WERI-Rb-1 (cell line): ENCODE measurements at regions not wholly inside any gene's neighbourhood (a gene's known extent, or its start where the extent isn't known, plus 50 kb on each side); places are given as distances from the start of the nearest gene placed in this dataset.
"Not testable (repeated sequence)": the region's sequence is repeated elsewhere in the genome, so short reads cannot be mapped to it uniquely, and the experiment has no call there.

ENCODE experiments used
- DNase-seq: peaks from one replicate; pipeline ENCODE4 v3.0.0-alpha.2; 2020
- H3K27ac ChIP-seq: fragments of 250-450 bp; sonication (Bioruptor Pico); 2 replicates; pipeline ENCODE4 v1.5.1; 2020; ENCODE audit warnings: mild to moderate bottlenecking, moderate library complexity
- H3K27me3 ChIP-seq: fragments of 250-450 bp; sonication (Bioruptor Pico); 2 replicates; pipeline ENCODE4 v1.5.1; 2021; ENCODE audit warnings: mild to moderate bottlenecking, low read depth, moderate library complexity; ENCODE audit not compliant: insufficient read depth, severe bottlenecking
- H3K36me3 ChIP-seq: fragments of 250-450 bp; sonication (Bioruptor Pico); 2 replicates; pipeline ENCODE4 v1.5.1; 2020; ENCODE audit warnings: mild to moderate bottlenecking, moderate library complexity
- H3K4me3 ChIP-seq: 2 replicates; pipeline ENCODE4 v1.5.1; 2011; ENCODE audit warnings: low read depth, mild to moderate bottlenecking, control low read depth, low read length
- H3K9me3 ChIP-seq: fragments of 250-450 bp; sonication (Bioruptor Pico); 2 replicates; pipeline ENCODE4 v1.5.1; 2021; ENCODE audit warnings: mild to moderate bottlenecking, moderate library complexity; ENCODE audit not compliant: severe bottlenecking
- TF ChIP-seq, protein P1 (sequence below): IDR thresholded peaks from 2 replicates; pipeline ENCODE4 v1.5.1; 2011; ENCODE audit warnings: low read depth, mild to moderate bottlenecking, control low read depth, inconsistent platforms, low read length

DNA sequence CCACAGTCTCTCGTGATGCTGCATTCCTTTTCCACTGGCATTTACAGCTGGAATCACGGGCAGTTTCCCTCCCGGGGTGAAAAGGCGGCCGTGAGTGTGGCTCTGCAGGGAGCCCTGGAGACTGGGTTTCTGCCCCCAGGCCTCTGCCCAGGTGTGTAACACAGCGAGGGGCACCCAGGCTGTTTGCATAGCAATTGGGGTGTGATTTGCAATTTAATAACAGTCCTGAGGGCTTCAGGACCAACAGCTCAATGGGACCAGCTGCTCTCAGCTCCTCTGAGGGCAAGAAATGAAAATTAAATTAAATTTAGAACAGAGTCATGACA, 99.0 kb upstream of the SHOX start:
- Histone ChIP-seq H3K36me3 (no peaks in the 10 kb centered on the region), H3K27me3 (peaks cover 12% of the 10 kb centered on the region), H3K4me3 (no peak overlapping the region), H3K9me3 (no peaks in the 10 kb centered on the region), H3K27ac (no peak overlapping the region)
- DNase-seq, result no peak
- TF ChIP-seq, protein P1, sequence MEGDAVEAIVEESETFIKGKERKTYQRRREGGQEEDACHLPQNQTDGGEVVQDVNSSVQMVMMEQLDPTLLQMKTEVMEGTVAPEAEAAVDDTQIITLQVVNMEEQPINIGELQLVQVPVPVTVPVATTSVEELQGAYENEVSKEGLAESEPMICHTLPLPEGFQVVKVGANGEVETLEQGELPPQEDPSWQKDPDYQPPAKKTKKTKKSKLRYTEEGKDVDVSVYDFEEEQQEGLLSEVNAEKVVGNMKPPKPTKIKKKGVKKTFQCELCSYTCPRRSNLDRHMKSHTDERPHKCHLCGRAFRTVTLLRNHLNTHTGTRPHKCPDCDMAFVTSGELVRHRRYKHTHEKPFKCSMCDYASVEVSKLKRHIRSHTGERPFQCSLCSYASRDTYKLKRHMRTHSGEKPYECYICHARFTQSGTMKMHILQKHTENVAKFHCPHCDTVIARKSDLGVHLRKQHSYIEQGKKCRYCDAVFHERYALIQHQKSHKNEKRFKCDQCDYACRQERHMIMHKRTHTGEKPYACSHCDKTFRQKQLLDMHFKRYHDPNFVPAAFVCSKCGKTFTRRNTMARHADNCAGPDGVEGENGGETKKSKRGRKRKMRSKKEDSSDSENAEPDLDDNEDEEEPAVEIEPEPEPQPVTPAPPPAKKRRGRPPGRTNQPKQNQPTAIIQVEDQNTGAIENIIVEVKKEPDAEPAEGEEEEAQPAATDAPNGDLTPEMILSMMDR, result no peak

DNA sequence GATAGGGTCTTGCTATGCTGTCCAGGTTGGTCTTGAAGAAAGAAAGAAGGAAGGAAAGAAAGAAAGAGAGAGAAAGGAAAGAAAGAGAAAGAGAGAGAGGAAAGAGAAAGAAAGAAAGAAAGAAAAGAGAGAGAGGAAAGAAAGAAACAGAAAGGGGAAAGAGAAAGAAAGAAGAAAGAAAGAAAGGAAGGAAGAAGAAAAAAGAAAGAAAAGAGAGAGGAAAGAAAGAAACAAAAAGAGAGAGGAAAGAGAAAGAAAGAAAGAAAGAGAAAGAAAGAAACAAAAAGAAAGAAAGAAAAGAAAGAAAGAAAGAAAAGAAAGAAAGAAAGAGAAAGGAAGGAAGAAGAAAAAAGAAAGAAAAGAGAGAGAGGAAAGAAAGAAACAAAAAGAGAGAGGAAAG, 95.8 kb upstream of the SHOX start:
- Histone ChIP-seq H3K36me3 (no peaks in the 10 kb centered on the region), H3K27ac (no peak overlapping the region), H3K4me3 (no peak overlapping the region), H3K9me3 (no peaks in the 10 kb centered on the region), H3K27me3 (peaks cover 40% of the 10 kb centered on the region)
- no peak for DNase-seq
- TF ChIP-seq, protein P1, result no peak

DNA sequence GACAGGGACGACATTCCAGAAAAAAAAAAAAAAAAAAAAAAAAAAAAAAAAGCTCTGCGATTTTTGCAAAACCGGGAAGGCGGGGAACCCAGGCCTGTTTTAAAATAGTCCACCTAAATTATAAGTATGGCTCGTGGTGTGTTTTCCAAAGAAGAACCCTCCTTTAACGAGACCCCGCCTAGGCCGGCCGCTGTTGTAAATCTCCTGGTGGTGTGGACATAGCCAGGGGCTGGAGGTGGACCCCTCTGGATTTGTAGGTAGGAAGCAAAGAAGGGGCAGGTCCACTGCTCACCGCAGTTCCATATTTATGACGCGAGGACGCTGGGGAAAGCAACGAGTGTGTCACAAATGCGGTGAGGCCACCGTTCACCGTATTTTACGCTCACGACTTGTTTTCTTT, 94.0 kb upstream of the SHOX start:
- Histone ChIP-seq H3K4me3 (no peak overlapping the region), H3K9me3 (no peaks in the 10 kb centered on the region), H3K27me3 (peaks cover 57% of the 10 kb centered on the region), H3K27ac (no peak overlapping the region), H3K36me3 (no peaks in the 10 kb centered on the region)
- TF ChIP-seq, protein P1, result no peak
- DNase-seq, result no peak

DNA sequence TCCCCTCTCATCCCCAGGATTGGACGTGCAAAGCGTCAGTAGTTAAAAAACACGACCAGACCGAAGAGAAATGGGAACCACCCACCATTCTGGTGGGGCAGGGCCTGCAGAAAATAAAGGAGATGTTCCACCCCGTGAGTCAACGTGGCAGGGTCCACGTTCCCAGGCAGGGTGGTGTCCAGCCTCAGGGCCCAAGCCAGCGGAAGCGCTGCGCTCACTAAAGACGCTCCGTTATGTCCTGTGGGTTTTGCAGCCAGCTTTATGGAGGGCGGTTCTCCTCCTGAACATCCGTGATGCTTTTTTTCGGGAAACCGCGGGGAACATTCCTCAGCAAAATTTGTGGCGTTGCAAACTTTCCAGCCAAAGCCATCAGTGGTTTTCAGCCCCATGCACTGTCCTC, 93.4 kb upstream of the SHOX start:
- TF ChIP-seq, protein P1, result no peak
- no peak for DNase-seq
- peaks cover 3% of the 10 kb centered on the region for H3K9me3 ChIP-seq
- no peak overlapping the region for H3K4me3 ChIP-seq
- peaks cover 62% of the 10 kb centered on the region for H3K27me3 ChIP-seq
- no peaks in the 10 kb centered on the region for H3K36me3 ChIP-seq
- H3K27ac ChIP-seq, result no peak overlapping the region

DNA sequence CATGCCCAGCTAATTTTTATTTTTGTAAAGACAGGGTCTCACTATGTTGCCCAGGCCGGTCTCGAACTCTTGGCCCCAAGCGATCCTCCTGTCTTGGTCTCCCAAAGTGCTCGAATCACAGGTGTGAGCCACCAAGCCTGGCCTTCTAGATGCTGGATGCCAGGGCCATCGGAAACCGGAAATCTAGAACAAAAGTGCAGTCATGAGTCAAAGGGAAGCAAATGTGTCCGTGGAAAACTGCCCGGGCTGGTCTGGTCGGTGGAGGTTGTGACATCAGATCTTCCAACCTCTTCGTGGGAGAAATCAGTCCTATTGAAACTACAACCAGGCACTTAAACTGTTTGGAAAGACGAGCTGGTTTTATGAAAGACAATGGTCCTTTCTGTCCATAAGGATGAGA, 92.3 kb upstream of the SHOX start:
- no peaks in the 10 kb centered on the region for H3K36me3 ChIP-seq
- H3K4me3 ChIP-seq, result no peak overlapping the region
- H3K27ac ChIP-seq, result no peak overlapping the region
- H3K9me3 ChIP-seq, result peaks cover 3% of the 10 kb centered on the region
- H3K27me3 ChIP-seq, result peaks cover 66% of the 10 kb centered on the region
- no peak for DNase-seq
- TF ChIP-seq, protein P1, result no peak

DNA sequence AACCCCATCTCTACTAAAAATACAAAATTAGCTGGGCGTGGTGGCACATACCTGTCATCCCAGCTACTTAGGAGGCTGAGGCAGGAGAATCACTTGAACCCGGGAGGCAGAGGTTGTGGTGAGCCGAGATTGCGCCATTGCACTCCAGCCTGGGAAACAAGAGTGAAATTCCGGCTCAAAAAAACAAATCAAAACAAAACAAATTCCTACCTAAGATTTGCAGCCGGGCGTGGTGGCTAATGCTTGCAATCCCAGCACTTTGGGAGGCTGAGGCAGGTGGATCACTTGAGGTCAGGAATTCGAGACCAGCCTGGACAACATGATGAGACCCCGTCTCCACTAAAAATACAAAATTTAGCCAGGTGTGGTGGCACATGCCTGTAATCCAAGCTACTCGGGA, 89.6 kb upstream of the SHOX start:
- H3K27ac ChIP-seq, H3K36me3 ChIP-seq, H3K4me3 ChIP-seq, DNase-seq, H3K9me3 ChIP-seq: not testable (repeated sequence)
- peaks cover 80% of the 10 kb centered on the region for H3K27me3 ChIP-seq
